GM10266 (cell line): ENCODE measurements at regions not wholly inside any gene's neighbourhood (a gene's known extent, or its start where the extent isn't known, plus 50 kb on each side); places are given as distances from the start of the nearest gene placed in this dataset.

Source experiments
- DNase-seq: peaks from one replicate; pipeline ENCODE4 v3.0.0; 2012; ENCODE audit errors: extremely low spot score
- TF ChIP-seq, protein P1 (sequence below): IDR thresholded peaks from 2 replicates; pipeline ENCODE4 v1.5.1; 2012; ENCODE audit warnings: mild to moderate bottlenecking, low read depth; ENCODE audit not compliant: control insufficient read depth, insufficient read depth; ENCODE audit errors: missing control alignments

DNA sequence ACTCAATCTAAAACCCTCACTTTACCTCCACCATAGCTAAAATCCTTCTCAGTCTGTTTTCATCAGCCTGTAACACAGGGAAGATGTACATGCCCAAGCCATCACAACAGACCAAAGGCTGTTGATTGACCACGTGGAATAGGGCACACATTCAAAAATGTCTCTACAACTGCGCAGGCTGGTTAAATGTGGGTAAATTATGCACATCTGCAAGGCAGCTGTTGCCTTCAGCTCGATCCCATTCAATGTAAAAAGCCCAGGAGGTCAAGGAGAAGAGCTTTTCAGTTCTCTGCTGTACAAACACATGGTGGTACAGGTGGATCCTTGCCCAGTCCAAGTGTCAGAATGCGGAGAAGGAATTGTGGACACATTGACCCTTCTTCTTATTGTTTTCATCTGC, 354.0 kb downstream of the FLRT2 start:
- TF ChIP-seq, protein P1, sequence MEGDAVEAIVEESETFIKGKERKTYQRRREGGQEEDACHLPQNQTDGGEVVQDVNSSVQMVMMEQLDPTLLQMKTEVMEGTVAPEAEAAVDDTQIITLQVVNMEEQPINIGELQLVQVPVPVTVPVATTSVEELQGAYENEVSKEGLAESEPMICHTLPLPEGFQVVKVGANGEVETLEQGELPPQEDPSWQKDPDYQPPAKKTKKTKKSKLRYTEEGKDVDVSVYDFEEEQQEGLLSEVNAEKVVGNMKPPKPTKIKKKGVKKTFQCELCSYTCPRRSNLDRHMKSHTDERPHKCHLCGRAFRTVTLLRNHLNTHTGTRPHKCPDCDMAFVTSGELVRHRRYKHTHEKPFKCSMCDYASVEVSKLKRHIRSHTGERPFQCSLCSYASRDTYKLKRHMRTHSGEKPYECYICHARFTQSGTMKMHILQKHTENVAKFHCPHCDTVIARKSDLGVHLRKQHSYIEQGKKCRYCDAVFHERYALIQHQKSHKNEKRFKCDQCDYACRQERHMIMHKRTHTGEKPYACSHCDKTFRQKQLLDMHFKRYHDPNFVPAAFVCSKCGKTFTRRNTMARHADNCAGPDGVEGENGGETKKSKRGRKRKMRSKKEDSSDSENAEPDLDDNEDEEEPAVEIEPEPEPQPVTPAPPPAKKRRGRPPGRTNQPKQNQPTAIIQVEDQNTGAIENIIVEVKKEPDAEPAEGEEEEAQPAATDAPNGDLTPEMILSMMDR = no peak
- no peak for DNase-seq

DNA sequence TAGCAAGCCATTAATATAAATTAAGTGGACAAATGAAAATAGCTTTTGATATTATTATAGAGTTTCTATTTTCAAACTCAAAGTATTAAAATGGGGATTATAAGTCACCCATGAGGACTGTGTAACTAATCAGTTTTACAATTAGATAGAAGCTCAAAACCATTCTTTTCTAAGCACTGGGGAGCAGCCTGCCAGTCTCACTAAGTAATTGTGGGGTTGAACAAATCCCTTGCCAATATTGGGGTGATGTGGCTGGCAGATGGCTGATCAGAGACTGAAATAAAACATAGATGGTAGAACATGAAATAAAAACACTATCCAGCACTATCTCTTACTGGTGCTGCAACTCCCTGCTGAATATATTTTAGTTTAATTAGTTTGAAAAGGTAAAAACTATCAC, 353.2 kb downstream of the FLRT2 start:
- TF ChIP-seq, protein P1 = no peak
- DNase-seq = no peak

DNA sequence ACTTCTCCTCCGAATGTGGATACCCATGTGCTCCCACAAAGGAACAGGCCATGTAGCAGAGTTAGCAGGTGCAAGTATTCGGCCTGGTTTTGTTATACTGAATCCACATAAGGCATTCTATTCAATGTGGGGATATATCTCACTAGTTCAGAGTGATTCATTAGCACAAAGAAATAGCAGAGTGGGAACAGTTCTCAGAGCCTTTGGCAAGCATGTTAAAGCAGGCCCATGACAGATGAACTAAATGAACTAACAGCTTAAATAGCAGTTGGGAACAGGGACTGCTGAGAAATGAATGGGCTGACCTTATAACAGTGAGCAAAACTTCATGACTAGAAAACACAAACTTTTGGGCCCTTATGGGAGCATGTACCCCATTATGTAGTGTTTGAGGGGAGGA, 352.0 kb downstream of the FLRT2 start:
- TF ChIP-seq, protein P1 = no peak
- no peak for DNase-seq

DNA sequence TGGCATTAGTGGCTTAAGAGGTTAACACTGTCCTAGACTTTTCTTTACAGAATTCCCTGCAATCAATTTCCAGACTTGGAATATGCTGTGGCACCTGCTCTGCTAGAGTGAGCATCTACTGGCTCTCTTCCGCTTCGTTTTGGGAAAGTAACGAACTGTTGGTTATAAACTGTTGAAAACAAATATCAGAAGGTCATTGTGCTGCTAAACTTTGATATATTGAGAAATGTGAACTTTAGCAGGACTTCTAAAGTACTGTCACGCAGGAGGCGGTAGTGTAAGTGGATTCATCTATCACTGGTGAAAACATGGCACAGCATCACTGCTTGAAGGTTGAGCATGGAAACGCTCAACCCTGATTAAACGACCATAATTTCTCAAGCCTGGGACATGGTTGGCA, 348.9 kb downstream of the FLRT2 start:
- TF ChIP-seq, protein P1 = no peak
- no peak for DNase-seq

DNA sequence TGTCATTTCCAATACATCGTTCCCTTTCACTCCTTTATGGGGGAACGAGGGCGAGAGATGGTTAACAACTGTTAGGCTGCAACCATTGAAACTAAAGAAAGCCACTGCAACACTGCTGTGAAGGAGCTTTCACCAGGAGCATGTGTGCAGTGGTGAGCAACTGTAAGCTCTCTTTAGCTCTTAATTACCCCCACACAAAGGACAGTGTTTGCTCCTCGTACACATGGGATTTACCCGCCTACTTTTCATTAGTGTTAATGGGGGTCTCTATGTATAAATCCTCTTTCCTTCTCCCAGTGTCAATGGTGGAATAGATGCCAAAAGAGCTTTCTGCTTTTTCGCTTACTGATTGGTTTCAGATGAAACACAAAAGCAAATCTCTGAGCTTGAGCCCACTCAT, 343.1 kb downstream of the FLRT2 start:
- TF ChIP-seq, protein P1 = no peak
- DNase-seq = no peak

DNA sequence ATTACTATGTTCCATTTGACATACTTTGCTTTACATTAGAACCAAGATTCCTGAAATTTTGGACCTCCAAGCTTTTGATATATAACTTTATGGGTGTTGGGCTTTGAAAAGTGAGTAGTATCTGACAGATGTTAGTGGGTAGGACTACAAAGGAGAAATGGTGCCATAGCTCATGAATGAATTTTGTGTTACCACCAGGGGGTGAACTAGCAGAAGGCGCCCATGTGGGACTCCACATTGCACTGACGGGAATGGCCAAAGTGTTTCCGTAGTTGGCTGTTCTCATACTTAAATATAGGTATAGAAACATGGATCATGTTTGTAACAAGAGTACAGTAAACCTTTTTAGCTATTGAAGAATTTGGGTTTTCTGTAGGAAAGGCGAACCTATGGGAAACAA, 337.5 kb downstream of the FLRT2 start:
- TF ChIP-seq, protein P1 = no peak
- DNase-seq = no peak

DNA sequence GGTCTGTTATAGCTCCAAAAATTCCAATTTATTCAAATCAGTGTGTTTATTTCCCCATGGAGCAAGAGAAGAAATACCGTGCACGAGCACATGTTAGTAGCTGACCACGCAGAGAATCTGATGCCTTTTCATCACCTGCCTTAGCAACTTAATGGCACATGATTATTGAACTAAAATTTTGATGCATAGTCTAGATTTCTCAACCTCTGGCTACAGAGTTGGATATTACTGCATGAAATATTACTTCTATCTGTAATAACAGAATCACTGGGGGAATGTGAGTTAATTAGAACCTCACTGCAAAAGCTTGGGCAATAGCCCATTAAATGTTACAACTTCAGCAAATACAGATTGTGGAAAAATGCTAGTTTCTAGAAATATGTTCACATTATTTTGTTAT, 335.8 kb downstream of the FLRT2 start:
- TF ChIP-seq, protein P1 = no peak
- DNase-seq = no peak
